ENCODE measurements at regions not wholly inside any gene's neighbourhood (a gene's known extent, or its start where the extent isn't known, plus 50 kb on each side); places are given as distances from the start of the nearest gene placed in this dataset.

- Histone ChIP-seq H3K9ac (ENCODE audit: low read length in 5 of 5) (no peak overlapping the region), H3K27me3 (ENCODE audit: control insufficient read depth in 5 of 5, insufficient read depth in 4 of 5, low read length in 5 of 5) (no peaks in the 10 kb centered on the region), H3K4me1 (ENCODE audit: control insufficient read depth in 5 of 5, insufficient read depth in 5 of 5, low read length in 5 of 5) (no peaks in the 10 kb centered on the region), H3K4me3 (ENCODE audit: low read depth in 1 of 5, low read length in 5 of 5) (no peak overlapping the region), H3K27ac (ENCODE audit: low read depth, low read length) (no peak overlapping the region), H3K36me3 (ENCODE audit: control insufficient read depth in 5 of 5, insufficient read depth in 5 of 5, low read length in 5 of 5) (no peaks in the 10 kb centered on the region), H3K9me3 (ENCODE audit: control insufficient read depth in 5 of 5, low read length in 5 of 5) (no peaks in the 10 kb centered on the region)
Measured at GRCh38 chr15:53359038-53359437, 400.4 kb downstream of the WDR72 start.

GRCh38 chr15:53354874-53355273, 404.6 kb downstream of the WDR72 start:
- Histone ChIP-seq H3K27ac (ENCODE audit: low read depth, low read length) (no peak overlapping the region), H3K9ac (ENCODE audit: low read length in 5 of 5) (no peak overlapping the region), H3K4me1 (ENCODE audit: control insufficient read depth in 5 of 5, insufficient read depth in 5 of 5, low read length in 5 of 5) (no peaks in the 10 kb centered on the region)

GRCh38 chr15:53351373-53351772, 408.1 kb downstream of the WDR72 start:
- Histone ChIP-seq H3K36me3 (ENCODE audit: control insufficient read depth in 5 of 5, insufficient read depth in 5 of 5, low read length in 5 of 5) (no peaks in the 10 kb centered on the region), H3K4me1 (ENCODE audit: control insufficient read depth in 5 of 5, insufficient read depth in 5 of 5, low read length in 5 of 5) (no peaks in the 10 kb centered on the region), H3K4me3 (ENCODE audit: low read depth in 1 of 5, low read length in 5 of 5) (no peak overlapping the region), H3K9me3 (ENCODE audit: control insufficient read depth in 5 of 5, low read length in 5 of 5) (no peaks in the 10 kb centered on the region), H3K9ac (ENCODE audit: low read length in 5 of 5) (no peak overlapping the region), H3K27ac (ENCODE audit: low read depth, low read length) (no peak overlapping the region), H3K27me3 (ENCODE audit: control insufficient read depth in 5 of 5, insufficient read depth in 4 of 5, low read length in 5 of 5) (no peaks in the 10 kb centered on the region)

More at GRCh38 chr15:53354874-53355273, 404.6 kb downstream of the WDR72 start:
- H3K4me3 ChIP-seq (ENCODE audit: low read depth in 1 of 5, low read length in 5 of 5): no peak overlapping the region
- no peaks in the 10 kb centered on the region for H3K36me3 ChIP-seq (ENCODE audit: control insufficient read depth in 5 of 5, insufficient read depth in 5 of 5, low read length in 5 of 5)
- H3K27me3 ChIP-seq (ENCODE audit: control insufficient read depth in 5 of 5, insufficient read depth in 4 of 5, low read length in 5 of 5): no peaks in the 10 kb centered on the region
- no peaks in the 10 kb centered on the region for H3K9me3 ChIP-seq (ENCODE audit: control insufficient read depth in 5 of 5, low read length in 5 of 5)

- Histone ChIP-seq H3K4me1 (ENCODE audit: control insufficient read depth in 5 of 5, insufficient read depth in 5 of 5, low read length in 5 of 5) (no peaks in the 10 kb centered on the region), H3K36me3 (ENCODE audit: control insufficient read depth in 5 of 5, insufficient read depth in 5 of 5, low read length in 5 of 5) (no peaks in the 10 kb centered on the region), H3K9me3 (ENCODE audit: control insufficient read depth in 5 of 5, low read length in 5 of 5) (peaks cover 0 to 5% (median 0%) of the 10 kb centered on the region in 5 donors), H3K4me3 (ENCODE audit: low read depth in 1 of 5, low read length in 5 of 5) (no peak overlapping the region), H3K27ac (ENCODE audit: low read depth, low read length) (no peak overlapping the region), H3K27me3 (ENCODE audit: control insufficient read depth in 5 of 5, insufficient read depth in 4 of 5, low read length in 5 of 5) (no peaks in the 10 kb centered on the region), H3K9ac (ENCODE audit: low read length in 5 of 5) (no peak overlapping the region)
Measured at GRCh38 chr15:53346583-53346982, 412.9 kb downstream of the WDR72 start.

GRCh38 chr15:53331328-53332190, 427.9 kb downstream of the WDR72 start:
- Histone ChIP-seq H3K9ac (ENCODE audit: low read length in 5 of 5) (no peak overlapping the region), H3K9me3 (ENCODE audit: control insufficient read depth in 5 of 5, low read length in 5 of 5) (no peaks in the 10 kb centered on the region), H3K36me3 (ENCODE audit: control insufficient read depth in 5 of 5, insufficient read depth in 5 of 5, low read length in 5 of 5) (no peaks in the 10 kb centered on the region), H3K4me3 (ENCODE audit: low read depth in 1 of 5, low read length in 5 of 5) (no peak overlapping the region), H3K4me1 (ENCODE audit: control insufficient read depth in 5 of 5, insufficient read depth in 5 of 5, low read length in 5 of 5) (no peaks in the 10 kb centered on the region), H3K27ac (ENCODE audit: low read depth, low read length) (no peak overlapping the region), H3K27me3 (ENCODE audit: control insufficient read depth in 5 of 5, insufficient read depth in 4 of 5, low read length in 5 of 5) (peaks cover 0 to 3% (median 0%) of the 10 kb centered on the region in 5 donors)

GRCh38 chr15:53328341-53328740, 431.1 kb downstream of the WDR72 start:
- Histone ChIP-seq H3K9ac (ENCODE audit: low read length in 5 of 5) (no peak overlapping the region), H3K36me3 (ENCODE audit: control insufficient read depth in 5 of 5, insufficient read depth in 5 of 5, low read length in 5 of 5) (no peaks in the 10 kb centered on the region), H3K9me3 (ENCODE audit: control insufficient read depth in 5 of 5, low read length in 5 of 5) (no peaks in the 10 kb centered on the region), H3K27ac (ENCODE audit: low read depth, low read length) (no peak overlapping the region), H3K4me3 (ENCODE audit: low read depth in 1 of 5, low read length in 5 of 5) (no peak overlapping the region), H3K4me1 (ENCODE audit: control insufficient read depth in 5 of 5, insufficient read depth in 5 of 5, low read length in 5 of 5) (no peaks in the 10 kb centered on the region), H3K27me3 (ENCODE audit: control insufficient read depth in 5 of 5, insufficient read depth in 4 of 5, low read length in 5 of 5) (peaks cover 0 to 3% (median 0%) of the 10 kb centered on the region in 5 donors)

GRCh38 chr15:53324061-53324460, 435.4 kb downstream of the WDR72 start:
- H3K9me3 ChIP-seq (ENCODE audit: control insufficient read depth in 5 of 5, low read length in 5 of 5): no peaks in the 10 kb centered on the region
- no peaks in the 10 kb centered on the region for H3K4me1 ChIP-seq (ENCODE audit: control insufficient read depth in 5 of 5, insufficient read depth in 5 of 5, low read length in 5 of 5)
- no peaks in the 10 kb centered on the region for H3K36me3 ChIP-seq (ENCODE audit: control insufficient read depth in 5 of 5, insufficient read depth in 5 of 5, low read length in 5 of 5)
- no peaks in the 10 kb centered on the region for H3K27me3 ChIP-seq (ENCODE audit: control insufficient read depth in 5 of 5, insufficient read depth in 4 of 5, low read length in 5 of 5)
- H3K27ac ChIP-seq (ENCODE audit: low read depth, low read length): no peak overlapping the region
- no peak overlapping the region for H3K4me3 ChIP-seq (ENCODE audit: low read depth in 1 of 5, low read length in 5 of 5)
- H3K9ac ChIP-seq (ENCODE audit: low read length in 5 of 5): no peak overlapping the region

GRCh38 chr15:53323191-53323590, 436.3 kb downstream of the WDR72 start:
- Histone ChIP-seq H3K9ac (ENCODE audit: low read length in 5 of 5) (no peak overlapping the region), H3K4me3 (ENCODE audit: low read depth in 1 of 5, low read length in 5 of 5) (no peak overlapping the region), H3K9me3 (ENCODE audit: control insufficient read depth in 5 of 5, low read length in 5 of 5) (no peaks in the 10 kb centered on the region), H3K27me3 (ENCODE audit: control insufficient read depth in 5 of 5, insufficient read depth in 4 of 5, low read length in 5 of 5) (no peaks in the 10 kb centered on the region), H3K27ac (ENCODE audit: low read depth, low read length) (no peak overlapping the region), H3K4me1 (ENCODE audit: control insufficient read depth in 5 of 5, insufficient read depth in 5 of 5, low read length in 5 of 5) (no peaks in the 10 kb centered on the region), H3K36me3 (ENCODE audit: control insufficient read depth in 5 of 5, insufficient read depth in 5 of 5, low read length in 5 of 5) (no peaks in the 10 kb centered on the region)

GRCh38 chr15:53320816-53321215, 438.6 kb downstream of the WDR72 start:
- Histone ChIP-seq H3K27ac (ENCODE audit: low read depth, low read length) (no peak overlapping the region), H3K27me3 (ENCODE audit: control insufficient read depth in 5 of 5, insufficient read depth in 4 of 5, low read length in 5 of 5) (no peaks in the 10 kb centered on the region), H3K9ac (ENCODE audit: low read length in 5 of 5) (no peak overlapping the region), H3K4me1 (ENCODE audit: control insufficient read depth in 5 of 5, insufficient read depth in 5 of 5, low read length in 5 of 5) (no peaks in the 10 kb centered on the region), H3K9me3 (ENCODE audit: control insufficient read depth in 5 of 5, low read length in 5 of 5) (no peaks in the 10 kb centered on the region), H3K4me3 (ENCODE audit: low read depth in 1 of 5, low read length in 5 of 5) (no peak overlapping the region), H3K36me3 (ENCODE audit: control insufficient read depth in 5 of 5, insufficient read depth in 5 of 5, low read length in 5 of 5) (no peaks in the 10 kb centered on the region)

- Histone ChIP-seq H3K9ac (ENCODE audit: low read length in 5 of 5) (no peak overlapping the region), H3K27me3 (ENCODE audit: control insufficient read depth in 5 of 5, insufficient read depth in 4 of 5, low read length in 5 of 5) (no peaks in the 10 kb centered on the region), H3K36me3 (ENCODE audit: control insufficient read depth in 5 of 5, insufficient read depth in 5 of 5, low read length in 5 of 5) (no peaks in the 10 kb centered on the region), H3K27ac (ENCODE audit: low read depth, low read length) (no peak overlapping the region), H3K4me3 (ENCODE audit: low read depth in 1 of 5, low read length in 5 of 5) (no peak overlapping the region), H3K9me3 (ENCODE audit: control insufficient read depth in 5 of 5, low read length in 5 of 5) (no peaks in the 10 kb centered on the region), H3K4me1 (ENCODE audit: control insufficient read depth in 5 of 5, insufficient read depth in 5 of 5, low read length in 5 of 5) (no peaks in the 10 kb centered on the region)
Measured at GRCh38 chr15:53312707-53313106, 446.8 kb downstream of the WDR72 start.

Data from subcutaneous abdominal adipose tissue (tissue), 5 donors.